ENCODE measurements at regions not wholly inside any gene's neighbourhood (a gene's known extent, or its start where the extent isn't known, plus 50 kb on each side); places are given as distances from the start of the nearest gene placed in this dataset.

GRCh38 chr7:116142374-116142773 lies 68.0 kb upstream of the TES start:
- Histone ChIP-seq H3K9me3 (ENCODE audit: low read depth) (no peaks in the 10 kb centered on the region), H3K27me3 (no peaks in the 10 kb centered on the region), H3K4me1 (ENCODE audit: low read depth) (peaks cover 10% of the 10 kb centered on the region), H3K36me3 (no peaks in the 10 kb centered on the region), H3K4me3 (no peak overlapping the region), H3K27ac (no peak overlapping the region)
- TF ChIP-seq CTCF (IDR thresholded peaks at IDR 0.05; ENCODE audit: low read depth, low read length), result no peak
- no peak for DNase-seq (ENCODE audit: low read depth in 1 of 2, low spot score in 1 of 2)

- Histone ChIP-seq H3K27ac (no peak overlapping the region), H3K36me3 (no peaks in the 10 kb centered on the region), H3K27me3 (no peaks in the 10 kb centered on the region), H3K4me1 (ENCODE audit: low read depth) (peaks cover 10% of the 10 kb centered on the region), H3K4me3 (no peak overlapping the region), H3K9me3 (ENCODE audit: low read depth) (no peaks in the 10 kb centered on the region)
- no peak for DNase-seq (ENCODE audit: low read depth in 1 of 2, low spot score in 1 of 2)
- TF ChIP-seq CTCF (IDR thresholded peaks at IDR 0.05; ENCODE audit: low read depth, low read length), result no peak
Observed at GRCh38 chr7:116142850-116143249, 67.5 kb upstream of the TES start.

GRCh38 chr7:116145245-116145852 lies 65.0 kb upstream of the TES start:
- Histone ChIP-seq H3K27ac (no peak overlapping the region), H3K4me3 (no peak overlapping the region), H3K9me3 (ENCODE audit: low read depth) (no peaks in the 10 kb centered on the region), H3K27me3 (no peaks in the 10 kb centered on the region), H3K36me3 (no peaks in the 10 kb centered on the region), H3K4me1 (ENCODE audit: low read depth) (no peaks in the 10 kb centered on the region)
- DNase-seq (ENCODE audit: low read depth in 1 of 2, low spot score in 1 of 2), result no peak
- no peak for TF ChIP-seq CTCF (IDR thresholded peaks at IDR 0.05; ENCODE audit: low read depth, low read length)

GRCh38 chr7:116148108-116148507 lies 62.2 kb upstream of the TES start:
- no peaks in the 10 kb centered on the region for H3K36me3 ChIP-seq
- H3K4me3 ChIP-seq, result no peak overlapping the region
- TF ChIP-seq CTCF (IDR thresholded peaks at IDR 0.05; ENCODE audit: low read depth, low read length), result no peak
- no peak overlapping the region for H3K27ac ChIP-seq
- DNase-seq (ENCODE audit: low read depth in 1 of 2, low spot score in 1 of 2), result no peak
- no peaks in the 10 kb centered on the region for H3K4me1 ChIP-seq (ENCODE audit: low read depth)
- H3K9me3 ChIP-seq (ENCODE audit: low read depth), result no peaks in the 10 kb centered on the region
- H3K27me3 ChIP-seq, result no peaks in the 10 kb centered on the region

GRCh38 chr7:116148626-116149025 lies 61.7 kb upstream of the TES start:
- Histone ChIP-seq H3K27me3 (no peaks in the 10 kb centered on the region), H3K4me3 (no peak overlapping the region), H3K4me1 (ENCODE audit: low read depth) (no peaks in the 10 kb centered on the region), H3K36me3 (no peaks in the 10 kb centered on the region), H3K9me3 (ENCODE audit: low read depth) (no peaks in the 10 kb centered on the region), H3K27ac (no peak overlapping the region)
- DNase-seq (ENCODE audit: low read depth in 1 of 2, low spot score in 1 of 2), result no peak
- TF ChIP-seq CTCF (IDR thresholded peaks at IDR 0.05; ENCODE audit: low read depth, low read length), result no peak

GRCh38 chr7:116150588-116150987 lies 59.8 kb upstream of the TES start:
- no peak for DNase-seq (ENCODE audit: low read depth in 1 of 2, low spot score in 1 of 2)
- H3K4me3 ChIP-seq, result no peak overlapping the region
- no peaks in the 10 kb centered on the region for H3K36me3 ChIP-seq
- H3K9me3 ChIP-seq (ENCODE audit: low read depth), result no peaks in the 10 kb centered on the region
- no peaks in the 10 kb centered on the region for H3K27me3 ChIP-seq
- no peak overlapping the region for H3K27ac ChIP-seq
- no peak for TF ChIP-seq CTCF (IDR thresholded peaks at IDR 0.05; ENCODE audit: low read depth, low read length)
- H3K4me1 ChIP-seq (ENCODE audit: low read depth), result no peaks in the 10 kb centered on the region
